Endodermal cell (in vitro differentiated cells): ENCODE measurements at regions not wholly inside any gene's neighbourhood (a gene's known extent, or its start where the extent isn't known, plus 50 kb on each side); places are given as distances from the start of the nearest gene placed in this dataset.

Experiments
- DNase-seq: peaks from one replicate; pipeline ENCODE4 v3.0.0-alpha.2; 2017
- H3K27ac ChIP-seq: 2 replicates; pipeline ENCODE4 v1.5.1; 2013; ENCODE audit warnings: mild to moderate bottlenecking, low read depth, low read length, moderate library complexity
- H3K27me3 ChIP-seq: 2 replicates; pipeline ENCODE4 v1.6.1; 2013; ENCODE audit warnings: mild to moderate bottlenecking, low read length, moderate library complexity; ENCODE audit not compliant: insufficient read depth, control insufficient read depth, poor library complexity, severe bottlenecking
- H3K36me3 ChIP-seq: 2 replicates; pipeline ENCODE4 v1.7.0; 2013; ENCODE audit warnings: mild to moderate bottlenecking, low read length, moderate library complexity; ENCODE audit not compliant: control insufficient read depth, insufficient read depth
- H3K4me1 ChIP-seq: one replicate; pipeline ENCODE4 v1.7.0; 2013; ENCODE audit warnings: low read length; ENCODE audit not compliant: control insufficient read depth, insufficient read depth
- H3K4me3 ChIP-seq: 2 replicates; pipeline ENCODE4 v1.5.1; 2013; ENCODE audit warnings: mild to moderate bottlenecking, low read length, moderate library complexity
- H3K9ac ChIP-seq: 2 replicates; pipeline ENCODE4 v1.6.1; 2013; ENCODE audit warnings: mild to moderate bottlenecking, low read length, moderate library complexity; ENCODE audit not compliant: poor library complexity, severe bottlenecking; ENCODE audit errors: extremely low read depth
- H3K9me3 ChIP-seq: 2 replicates; pipeline ENCODE4 v1.6.1; 2013; ENCODE audit warnings: mild to moderate bottlenecking, low read length, moderate library complexity; ENCODE audit not compliant: control insufficient read depth
- H3K27ac Mint-ChIP-seq: 2 replicates; pipeline ENCODE4 v1.8.0; 2020; ENCODE audit warnings: mixed read lengths
- H3K27me3 Mint-ChIP-seq: 2 replicates; pipeline ENCODE4 v1.8.0; 2021; ENCODE audit warnings: mild to moderate bottlenecking, mixed read lengths; ENCODE audit not compliant: insufficient read depth
- H3K36me3 Mint-ChIP-seq: 2 replicates; pipeline ENCODE4 v1.8.0; 2020; ENCODE audit warnings: low read depth, mixed read lengths
- H3K4me1 Mint-ChIP-seq: 2 replicates; pipeline ENCODE4 v1.8.0; 2020; ENCODE audit warnings: mixed read lengths
- H3K4me3 Mint-ChIP-seq: 2 replicates; pipeline ENCODE4 v1.8.0; 2020; ENCODE audit warnings: mild to moderate bottlenecking, moderate library complexity, mixed read lengths
- H3K9me3 Mint-ChIP-seq: 2 replicates; pipeline ENCODE4 v1.8.0; 2020; ENCODE audit warnings: mild to moderate bottlenecking, mixed read lengths
- CTCF ChIP-seq: fragments of 200-600 bp; sonication (generic); conservative IDR thresholded peaks from 2 replicates; pipeline ENCODE4 v1.5.0; 2021; ENCODE audit warnings: antibody characterized with exemption, mild to moderate bottlenecking
- WGBS, 2 experiments: methylation state at CpG; one replicate each; pipeline versions ENCODE4 v1.1.5 to v1.1.7; 2013; ENCODE audit warnings: missing lambda C conversion rate in 2 of 2, mixed read lengths in 1 of 2; ENCODE audit not compliant: insufficient coverage in 1 of 2, insufficient read length in 1 of 2; 5-methylcytosine and 5-hydroxymethylcytosine counted together

DNA sequence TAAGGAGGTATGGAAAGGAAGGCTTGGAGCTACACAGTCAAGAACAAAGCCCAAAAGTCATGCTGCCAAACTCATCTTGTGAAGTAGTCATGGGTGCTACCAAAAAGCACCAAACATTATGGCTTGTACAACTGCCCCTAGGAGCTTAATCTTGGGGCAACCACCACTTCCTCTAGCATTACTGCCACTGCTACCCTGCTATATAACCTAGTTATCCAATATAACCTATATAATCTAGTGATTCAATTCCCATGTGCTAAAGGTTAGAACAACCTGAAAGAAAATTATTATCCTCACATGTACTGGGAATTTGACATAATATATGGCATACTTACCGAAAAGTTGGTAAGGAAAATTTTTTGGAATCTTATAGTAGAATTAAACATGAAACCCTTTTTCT, 102.6 kb upstream of the RBBP8 start:
- no peaks in the 10 kb centered on the region for H3K36me3 ChIP-seq
- DNase-seq, result no peak
- H3K9me3 ChIP-seq, result no peaks in the 10 kb centered on the region
- no peaks in the 10 kb centered on the region for H3K4me1 ChIP-seq
- WGBS, 2 experiments, result no CpG with 5 or more reads among the region's 1 CpG
- peaks cover 18% of the 10 kb centered on the region for H3K4me1 Mint-ChIP-seq
- no peak for TF ChIP-seq CTCF
- H3K27me3 ChIP-seq, result no peaks in the 10 kb centered on the region
- no peak overlapping the region for H3K4me3 ChIP-seq
- H3K9ac ChIP-seq, result no peak overlapping the region
- H3K36me3 Mint-ChIP-seq, result no peaks in the 10 kb centered on the region
- H3K4me3 Mint-ChIP-seq, result no peak overlapping the region
- no peak overlapping the region for H3K27ac Mint-ChIP-seq
- H3K27me3 Mint-ChIP-seq, result no peaks in the 10 kb centered on the region
- peaks cover 4% of the 10 kb centered on the region for H3K9me3 Mint-ChIP-seq
- H3K27ac ChIP-seq, result no peak overlapping the region

DNA sequence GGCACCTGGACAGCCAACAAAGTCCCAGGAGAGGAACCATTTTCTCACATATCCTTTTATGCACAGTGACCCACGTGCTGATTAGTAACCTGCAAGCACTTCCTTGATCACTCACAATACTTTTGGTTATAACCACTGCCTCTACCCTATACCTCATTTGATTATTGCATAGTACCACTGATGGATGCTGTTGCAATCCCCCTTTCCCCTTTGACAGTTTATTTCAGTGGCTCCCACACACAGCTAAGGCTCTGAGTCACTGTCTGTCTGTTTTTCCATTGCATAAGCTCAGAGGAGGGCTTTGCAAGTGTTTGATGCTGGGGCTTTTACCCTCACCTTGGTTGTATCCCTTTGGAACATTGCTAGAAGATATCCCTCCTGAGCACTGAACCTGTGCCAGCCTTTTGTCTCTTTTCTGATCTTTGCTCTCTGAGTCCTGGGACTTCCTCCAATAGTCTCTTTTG, 101.7 kb upstream of the RBBP8 start:
- Mint-ChIP-seq H3K9me3 (peaks cover 4% of the 10 kb centered on the region), H3K36me3 (no peaks in the 10 kb centered on the region), H3K27me3 (no peaks in the 10 kb centered on the region), H3K27ac (no peak overlapping the region), H3K4me1 (peaks cover 18% of the 10 kb centered on the region), H3K4me3 (no peak overlapping the region)
- Histone ChIP-seq H3K27me3 (no peaks in the 10 kb centered on the region), H3K4me3 (no peak overlapping the region), H3K27ac (no peak overlapping the region), H3K36me3 (no peaks in the 10 kb centered on the region), H3K4me1 (no peaks in the 10 kb centered on the region), H3K9me3 (no peaks in the 10 kb centered on the region), H3K9ac (no peak overlapping the region)
- DNase-seq, result no peak
- 55 to 89% methylated on average over 1 of the region's 1 CpG for WGBS, 2 experiments
- no peak for TF ChIP-seq CTCF

- no peak overlapping the region for H3K27ac ChIP-seq
These were observed 96.2 kb upstream of the RBBP8 start for GRCh38 chr18:22836932-22837331.

More at GRCh38 chr18:22836932-22837331, 96.2 kb upstream of the RBBP8 start:
- no peak for DNase-seq
- H3K9ac ChIP-seq, result no peak overlapping the region
- H3K36me3 ChIP-seq, result no peaks in the 10 kb centered on the region
- Mint-ChIP-seq H3K4me1 (peaks cover 8% of the 10 kb centered on the region), H3K27ac (no peak overlapping the region), H3K9me3 (no peaks in the 10 kb centered on the region), H3K36me3 (no peaks in the 10 kb centered on the region), H3K27me3 (no peaks in the 10 kb centered on the region), H3K4me3 (no peak overlapping the region)
- H3K4me1 ChIP-seq, result peaks cover 9% of the 10 kb centered on the region
- H3K27me3 ChIP-seq, result no peaks in the 10 kb centered on the region
- H3K9me3 ChIP-seq, result no peaks in the 10 kb centered on the region
- no peak for TF ChIP-seq CTCF
- H3K4me3 ChIP-seq, result no peak overlapping the region
